GM12875 (cell line): ENCODE measurements at regions not wholly inside any gene's neighbourhood (a gene's known extent, or its start where the extent isn't known, plus 50 kb on each side); places are given as distances from the start of the nearest gene placed in this dataset.

Experiments used
- H3K4me3 ChIP-seq: one replicate; pipeline ENCODE4 v1.5.1; 2011; ENCODE audit warnings: low read depth, low read length, control low read depth
- CTCF ChIP-seq: IDR thresholded peaks from 2 replicates; pipeline ENCODE4 v1.5.1; 2011; ENCODE audit warnings: low read depth, mild to moderate bottlenecking, control low read depth, inconsistent platforms, low read length, moderate library complexity, borderline replicate concordance; ENCODE audit not compliant: insufficient read depth

GRCh38 chr11:22989371-22989770 lies 129.1 kb upstream of the CCDC179 start:
- H3K4me3 ChIP-seq = no peak overlapping the region
- TF ChIP-seq CTCF = no peak

GRCh38 chr11:22991196-22991595 lies 130.9 kb upstream of the CCDC179 start:
- no peak for TF ChIP-seq CTCF
- H3K4me3 ChIP-seq = no peak overlapping the region

- H3K4me3 ChIP-seq = no peak overlapping the region
- TF ChIP-seq CTCF = no peak
Observed at GRCh38 chr11:23006730-23007129, 146.5 kb upstream of the CCDC179 start.

GRCh38 chr11:23010790-23011335 lies 150.6 kb upstream of the CCDC179 start:
- H3K4me3 ChIP-seq = no peak overlapping the region
- TF ChIP-seq CTCF = no peak

GRCh38 chr11:23012930-23013329 lies 152.7 kb upstream of the CCDC179 start:
- H3K4me3 ChIP-seq = no peak overlapping the region
- TF ChIP-seq CTCF = no peak

GRCh38 chr11:23013509-23013908 lies 153.2 kb upstream of the CCDC179 start:
- no peak for TF ChIP-seq CTCF
- H3K4me3 ChIP-seq = no peak overlapping the region

- no peak overlapping the region for H3K4me3 ChIP-seq
- peak; percentile 45; the same call in 1 of the 2 replicates for TF ChIP-seq CTCF
Observed at GRCh38 chr11:23021287-23021863, 161.1 kb upstream of the CCDC179 start.
